ENCODE measurements at regions not wholly inside any gene's neighbourhood (a gene's known extent, or its start where the extent isn't known, plus 50 kb on each side); places are given as distances from the start of the nearest gene placed in this dataset.

GRCh38 chr2:235264512-235264911 is 229.3 kb upstream of the AGAP1 start:
- WGBS (ENCODE audit: low lambda C conversion rate, missing lambda C conversion rate): 90% methylated on average over 8 of the region's 8 CpGs

GRCh38 chr2:235265348-235265965 is 228.4 kb upstream of the AGAP1 start:
- Histone ChIP-seq H3K9me2 (replicated peaks; ENCODE audit: insufficient read depth) (no peaks in the 10 kb centered on the region), H3K4me2 (no peak overlapping the region), H2AFZ (no peak overlapping the region), H4K20me1 (ENCODE audit: insufficient read depth, poor library complexity, severe bottlenecking) (no peaks in the 10 kb centered on the region), H3K27ac (no peak overlapping the region), H3K27me3 (no peaks in the 10 kb centered on the region), H3K4me1 (ENCODE audit: insufficient read depth) (peaks cover 4% of the 10 kb centered on the region), H3K9me3 (ENCODE audit: low read depth) (no peaks in the 10 kb centered on the region), H3K79me2 (no peaks in the 10 kb centered on the region), H3K36me3 (replicated peaks; ENCODE audit: insufficient read depth, low read depth) (no peaks in the 10 kb centered on the region), H3K4me3 (no peak overlapping the region)
- no peak for DNase-seq (ENCODE audit: low spot score)
- TF ChIP-seq EZH2 (IDR thresholded peaks at IDR 0.05; ENCODE audit: borderline replicate concordance) (no peak), CTCF (IDR thresholded peaks at IDR 0.05; ENCODE audit: poor library complexity) (no peak), EZH2phosphoT487 (IDR thresholded peaks at IDR 0.05; ENCODE audit: low read depth, severe bottlenecking, unreplicated experiment) (no peak)
- WGBS (ENCODE audit: low lambda C conversion rate, missing lambda C conversion rate): 76% methylated on average over 9 of the region's 9 CpGs

More at GRCh38 chr2:235264512-235264911, 229.3 kb upstream of the AGAP1 start:
- Histone ChIP-seq H3K9me2 (replicated peaks; ENCODE audit: insufficient read depth) (no peaks in the 10 kb centered on the region), H4K20me1 (ENCODE audit: insufficient read depth, poor library complexity, severe bottlenecking) (no peaks in the 10 kb centered on the region), H3K4me1 (ENCODE audit: insufficient read depth) (peaks cover 4% of the 10 kb centered on the region), H3K27me3 (no peaks in the 10 kb centered on the region), H3K36me3 (replicated peaks; ENCODE audit: insufficient read depth, low read depth) (no peaks in the 10 kb centered on the region), H3K4me2 (no peak overlapping the region), H3K4me3 (no peak overlapping the region), H3K9me3 (ENCODE audit: low read depth) (no peaks in the 10 kb centered on the region), H2AFZ (no peak overlapping the region), H3K79me2 (no peaks in the 10 kb centered on the region), H3K27ac (peak overlapping the region; percentile 52)
- DNase-seq (ENCODE audit: low spot score): no peak
- TF ChIP-seq CTCF (IDR thresholded peaks at IDR 0.05; ENCODE audit: poor library complexity): no peak
- no peak for TF ChIP-seq EZH2 (IDR thresholded peaks at IDR 0.05; ENCODE audit: borderline replicate concordance)
- no peak for TF ChIP-seq EZH2phosphoT487 (IDR thresholded peaks at IDR 0.05; ENCODE audit: low read depth, severe bottlenecking, unreplicated experiment)

- H2AFZ ChIP-seq: no peak overlapping the region
- DNase-seq (ENCODE audit: low spot score): no peak
- TF ChIP-seq CTCF (IDR thresholded peaks at IDR 0.05; ENCODE audit: poor library complexity): no peak
- no peak for TF ChIP-seq EZH2phosphoT487 (IDR thresholded peaks at IDR 0.05; ENCODE audit: low read depth, severe bottlenecking, unreplicated experiment)
- TF ChIP-seq EZH2 (IDR thresholded peaks at IDR 0.05; ENCODE audit: borderline replicate concordance): no peak
These were observed 226.6 kb upstream of the AGAP1 start for GRCh38 chr2:235267251-235267650.

More at GRCh38 chr2:235267251-235267650, 226.6 kb upstream of the AGAP1 start:
- no peaks in the 10 kb centered on the region for H4K20me1 ChIP-seq (ENCODE audit: insufficient read depth, poor library complexity, severe bottlenecking)
- no peaks in the 10 kb centered on the region for H3K27me3 ChIP-seq
- 95% methylated on average over 3 of the region's 3 CpGs for WGBS (ENCODE audit: low lambda C conversion rate, missing lambda C conversion rate)
- no peak overlapping the region for H3K27ac ChIP-seq
- H3K9me2 ChIP-seq (replicated peaks; ENCODE audit: insufficient read depth): no peaks in the 10 kb centered on the region
- H3K4me3 ChIP-seq: no peak overlapping the region
- no peak overlapping the region for H3K4me2 ChIP-seq
- H3K9me3 ChIP-seq (ENCODE audit: low read depth): no peaks in the 10 kb centered on the region
- H3K36me3 ChIP-seq (replicated peaks; ENCODE audit: insufficient read depth, low read depth): no peaks in the 10 kb centered on the region
- peaks cover 4% of the 10 kb centered on the region for H3K4me1 ChIP-seq (ENCODE audit: insufficient read depth)
- no peaks in the 10 kb centered on the region for H3K79me2 ChIP-seq

Measured in hepatocyte (in vitro differentiated cells).